Stimulated activated CD4-positive, alpha-beta T cell treated with anti-CD3 and anti-CD28 coated beads, Interleukin-1b, Interleukin-23, amount 100 ng/mL, for 4 hours (primary cell): ENCODE measurements at regions not wholly inside any gene's neighbourhood (a gene's known extent, or its start where the extent isn't known, plus 50 kb on each side); places are given as distances from the start of the nearest gene placed in this dataset.

Experiments used
- DNase-seq, 2 donors: peaks; one replicate each; pipeline ENCODE4 v3.0.0-alpha.2; 2020; ENCODE audit warnings: low read depth in 2 of 2

DNA sequence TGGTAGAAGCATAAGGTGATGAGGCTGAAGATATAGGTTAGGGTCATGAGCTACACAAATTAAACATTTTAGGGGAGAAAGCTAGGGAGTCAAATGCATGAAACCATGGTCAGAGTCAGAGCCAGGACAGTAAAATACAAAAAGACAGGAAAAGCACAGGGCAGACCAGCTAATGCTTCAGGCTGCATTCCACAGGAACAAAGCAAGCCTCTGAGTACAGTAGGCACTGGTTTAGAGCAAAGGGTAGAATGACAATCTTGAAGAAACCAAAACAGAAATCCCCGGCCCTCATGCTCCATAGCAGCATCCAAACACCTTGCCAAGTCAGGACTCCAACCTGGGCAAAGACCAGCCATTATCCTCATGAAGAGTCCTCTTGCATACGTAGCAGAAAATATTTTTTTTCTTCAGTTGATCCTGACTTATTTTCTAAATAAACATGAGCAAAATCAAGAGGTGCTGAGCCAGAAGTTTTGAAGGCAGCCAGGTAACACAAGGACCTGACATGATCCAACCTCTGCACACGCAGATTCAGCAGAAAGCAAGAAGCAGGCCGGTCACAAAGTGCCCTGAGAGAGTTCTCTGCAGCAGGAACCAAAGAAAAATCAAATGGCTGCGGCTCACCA, 273.1 kb downstream of the TTLL7 start:
- DNase-seq = no peak

DNA sequence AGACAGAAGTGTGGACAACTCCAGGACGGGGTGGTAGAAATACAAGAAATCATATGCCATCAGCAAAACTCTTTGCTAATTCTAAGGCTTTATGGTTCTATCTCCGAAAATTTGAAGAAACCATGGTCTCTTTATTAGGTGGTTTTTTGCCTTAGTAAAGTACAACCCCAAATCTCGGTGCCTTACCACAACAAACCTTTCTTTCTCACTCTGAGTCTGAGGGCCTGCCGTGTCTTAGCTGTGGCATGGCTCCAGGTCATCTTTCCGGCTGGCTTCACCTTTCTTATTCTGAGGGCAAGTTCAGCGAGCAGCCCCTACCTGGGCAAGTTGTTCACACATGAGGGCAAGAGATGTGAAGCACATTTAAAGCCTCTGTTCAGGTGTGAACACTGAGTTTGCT, 280.6 kb downstream of the TTLL7 start:
- DNase-seq = no peak

DNA sequence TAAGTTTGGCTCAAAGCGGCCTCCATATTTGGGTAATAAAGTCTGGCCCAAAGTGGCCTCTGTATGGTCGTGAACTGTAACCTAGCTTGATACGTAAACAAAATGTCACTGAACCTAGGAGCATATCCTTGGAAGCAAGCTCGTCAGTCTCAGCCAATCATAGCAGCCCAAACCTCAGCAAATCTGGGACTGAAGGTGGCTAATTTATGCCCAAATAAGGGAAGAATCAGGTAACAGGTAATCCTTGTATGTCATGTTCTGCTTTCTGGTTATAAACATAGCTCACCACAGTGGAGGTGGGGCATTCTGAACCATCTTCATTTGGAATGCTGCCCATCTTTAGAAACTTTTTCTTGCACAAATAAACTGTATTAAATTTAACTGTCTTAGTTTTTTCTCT, 281.1 kb downstream of the TTLL7 start:
- no peak for DNase-seq

DNA sequence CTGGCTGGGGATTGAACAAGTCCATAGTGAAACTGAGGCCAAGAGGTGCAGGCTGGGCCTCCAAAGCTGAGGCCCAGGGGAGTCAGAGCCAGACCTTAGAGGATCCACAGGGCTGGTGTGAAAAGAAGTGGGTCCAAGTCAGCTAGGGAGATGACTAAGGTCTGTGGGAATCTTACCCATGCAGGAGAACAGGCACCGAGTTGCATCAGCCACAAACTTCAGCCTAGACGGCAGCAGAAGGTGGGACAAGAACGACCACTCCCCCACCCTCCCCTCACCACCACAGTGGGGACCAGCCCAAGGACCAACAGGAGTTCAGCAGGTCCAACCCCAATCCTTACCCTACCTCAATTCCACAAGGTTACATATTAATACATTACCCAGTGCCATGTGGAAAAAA, 282.3 kb downstream of the TTLL7 start:
- DNase-seq = no peak

DNA sequence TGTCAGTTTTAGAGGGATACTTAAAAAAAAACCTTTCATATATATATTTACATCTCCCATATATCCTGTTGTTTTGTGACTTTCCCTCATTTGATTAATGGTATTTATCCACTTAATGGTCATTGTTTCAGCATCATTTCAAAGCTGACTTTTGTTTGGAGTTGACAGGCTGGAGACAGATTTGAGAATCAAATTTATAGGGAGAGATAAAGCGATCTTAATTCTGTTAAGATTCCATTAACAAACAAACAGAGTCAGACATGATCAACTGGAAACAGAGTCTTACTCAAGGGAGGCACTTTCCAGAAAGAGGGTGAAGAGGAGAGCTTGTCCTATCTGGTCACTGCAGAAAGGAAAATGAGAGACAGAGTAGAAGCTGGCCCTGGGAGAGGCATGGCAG, 283.4 kb downstream of the TTLL7 start:
- DNase-seq = no peak

DNA sequence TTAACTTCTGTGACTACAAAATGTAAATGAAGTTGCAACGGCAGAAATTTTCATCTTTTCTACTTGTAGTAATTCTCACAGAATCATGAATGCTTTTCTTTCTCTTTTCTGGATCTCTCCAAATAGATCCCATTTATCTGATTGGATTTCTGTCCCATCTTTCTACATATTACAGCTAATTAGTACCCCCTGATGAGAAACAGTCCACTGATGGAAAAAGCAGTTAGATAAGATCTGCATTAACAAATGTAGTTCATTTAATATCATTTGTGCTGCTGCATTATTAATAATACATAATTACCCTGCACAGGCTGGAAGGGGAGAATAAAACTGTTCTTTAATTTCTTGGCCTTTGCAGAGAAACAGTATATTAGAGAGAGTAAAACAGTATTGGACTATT, 289.3 kb downstream of the TTLL7 start:
- no peak for DNase-seq

DNA sequence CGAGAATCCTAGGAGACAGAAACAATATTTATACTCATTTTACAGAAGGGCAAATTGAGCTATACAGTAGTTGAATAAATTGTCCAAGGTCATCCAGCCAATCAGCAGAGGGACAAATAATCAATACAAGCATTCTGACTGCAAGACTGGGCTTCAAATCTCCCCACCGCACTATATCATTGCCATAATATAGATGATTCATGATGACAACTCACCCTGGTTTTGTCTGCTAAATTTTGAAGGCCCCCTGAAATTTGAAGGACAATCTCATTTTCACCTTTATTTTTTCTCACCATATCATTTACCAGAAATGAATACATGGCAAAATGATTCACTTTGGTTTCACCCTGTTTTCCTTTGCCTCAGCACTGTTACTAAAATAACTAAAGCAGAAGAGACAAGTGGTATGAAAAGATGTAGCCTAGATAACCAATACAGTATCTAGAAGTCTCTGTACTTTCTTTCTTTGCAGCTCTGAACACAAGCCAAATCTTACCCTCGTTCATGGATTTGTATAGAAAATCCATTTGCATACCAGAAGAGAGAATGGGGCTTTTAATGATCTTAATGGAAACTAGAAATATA, 292.5 kb downstream of the TTLL7 start:
- no peak for DNase-seq

DNA sequence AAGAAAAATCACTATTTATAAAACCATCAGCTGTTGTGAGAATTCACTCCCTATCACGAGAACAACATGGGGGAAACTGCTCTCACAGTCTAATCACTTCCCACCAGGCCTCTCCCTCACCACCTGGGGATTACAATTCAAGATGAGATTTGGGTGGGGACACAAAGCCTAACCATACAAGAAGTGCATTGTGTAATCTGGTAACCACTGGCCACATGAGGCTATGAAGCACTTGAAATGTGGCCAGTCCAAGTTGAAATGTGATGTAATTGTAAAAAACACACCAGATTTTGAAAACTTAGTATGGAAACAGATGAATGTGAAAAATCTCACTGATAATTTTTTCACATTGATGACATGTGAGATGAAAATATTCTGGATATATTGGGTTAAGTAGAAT, 293.8 kb downstream of the TTLL7 start:
- no peak for DNase-seq

DNA sequence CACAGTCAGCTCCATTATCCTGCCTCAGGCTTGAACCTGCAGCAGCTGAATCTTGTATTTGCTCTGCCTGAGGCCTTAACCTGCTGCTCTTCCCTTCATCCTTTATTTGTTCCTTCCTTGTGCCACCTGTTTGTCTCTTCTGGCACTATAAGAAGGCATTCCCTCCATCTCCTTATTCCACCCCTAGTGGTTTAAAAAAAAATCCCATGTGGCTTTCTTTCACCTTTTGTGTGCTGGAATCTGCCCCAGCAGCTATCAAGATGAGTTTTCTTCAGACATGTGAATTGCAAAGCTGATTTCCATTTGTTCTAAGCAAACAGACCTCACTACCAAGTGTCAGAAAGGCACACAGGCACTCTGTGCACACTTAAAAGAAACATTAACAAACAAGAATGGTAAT, 294.6 kb downstream of the TTLL7 start:
- no peak for DNase-seq

DNA sequence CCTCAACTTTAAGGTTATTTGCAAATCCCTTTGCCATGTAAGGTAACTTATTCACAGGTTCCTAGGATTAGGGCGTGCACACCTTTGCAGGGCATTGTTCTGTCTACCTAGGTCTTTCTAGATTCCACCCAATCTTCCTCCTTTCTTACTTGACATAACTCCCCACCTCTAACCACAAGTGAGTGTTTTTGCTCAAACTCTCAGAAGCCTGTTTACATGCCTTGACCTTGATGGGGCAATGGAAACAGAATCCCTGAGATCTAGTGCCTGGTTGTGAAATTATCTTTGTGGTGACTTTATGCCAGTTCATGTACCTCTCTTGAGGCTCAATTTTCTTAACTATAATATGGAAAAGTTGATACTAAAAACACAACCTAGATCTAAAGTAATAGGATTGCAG, 296.6 kb downstream of the TTLL7 start:
- no peak for DNase-seq

DNA sequence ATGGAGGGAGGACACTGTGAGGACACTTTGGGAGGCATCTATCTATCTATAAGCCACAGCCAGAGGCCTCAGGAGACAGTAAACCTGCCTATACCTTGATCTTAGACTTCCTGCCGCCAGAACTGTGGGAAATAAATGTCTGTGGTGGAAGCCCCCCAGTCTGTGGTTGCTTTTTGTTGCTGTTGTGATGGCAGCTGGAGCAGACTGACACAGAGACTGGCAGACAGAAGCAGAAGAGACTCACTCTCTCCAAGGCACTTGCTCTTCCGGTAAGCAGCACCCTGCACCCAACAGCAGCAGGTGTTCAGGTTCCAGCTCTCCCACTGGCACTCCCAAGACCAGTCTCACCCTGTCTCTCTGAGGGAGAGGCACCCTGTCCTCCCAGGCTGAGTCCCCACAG, 297.6 kb downstream of the TTLL7 start:
- no peak for DNase-seq

DNA sequence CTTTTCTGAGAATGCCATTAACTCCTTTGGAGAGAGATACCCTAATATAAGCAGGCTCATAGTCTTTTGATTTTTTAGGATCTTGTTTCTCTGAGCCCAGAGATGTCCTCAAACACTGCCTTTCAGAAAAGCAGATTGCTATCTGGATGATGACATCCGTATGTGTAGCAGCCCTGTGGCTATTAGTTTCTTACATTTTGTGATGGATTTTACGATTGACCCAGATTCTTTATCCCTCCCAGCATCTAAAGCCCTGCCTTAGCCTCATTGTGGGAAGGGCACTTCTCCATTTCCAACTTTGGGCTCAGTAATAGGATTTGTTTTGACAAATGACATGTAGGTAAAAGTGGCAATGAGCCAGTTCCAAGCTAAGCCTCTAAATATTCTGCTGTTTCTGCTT, 300.3 kb downstream of the TTLL7 start:
- DNase-seq = no peak

DNA sequence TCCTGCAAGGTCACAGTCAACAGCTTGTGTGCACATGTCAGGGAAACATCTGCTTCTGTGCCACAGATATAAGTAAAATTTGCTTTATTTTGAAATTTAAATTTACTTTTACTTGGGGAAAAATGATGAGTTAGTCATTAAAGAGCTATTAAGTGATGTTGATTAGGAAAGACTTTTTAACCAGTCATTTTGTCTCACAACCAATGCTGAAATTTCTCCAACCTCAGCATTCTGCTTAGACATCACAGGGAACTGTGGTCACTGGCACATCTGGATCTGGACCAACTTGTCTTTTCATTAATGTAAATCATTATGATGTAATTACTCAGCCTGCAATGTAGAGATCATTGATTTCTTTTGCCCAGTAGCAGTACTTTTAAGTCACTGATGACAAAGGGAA, 301.0 kb downstream of the TTLL7 start:
- no peak for DNase-seq

DNA sequence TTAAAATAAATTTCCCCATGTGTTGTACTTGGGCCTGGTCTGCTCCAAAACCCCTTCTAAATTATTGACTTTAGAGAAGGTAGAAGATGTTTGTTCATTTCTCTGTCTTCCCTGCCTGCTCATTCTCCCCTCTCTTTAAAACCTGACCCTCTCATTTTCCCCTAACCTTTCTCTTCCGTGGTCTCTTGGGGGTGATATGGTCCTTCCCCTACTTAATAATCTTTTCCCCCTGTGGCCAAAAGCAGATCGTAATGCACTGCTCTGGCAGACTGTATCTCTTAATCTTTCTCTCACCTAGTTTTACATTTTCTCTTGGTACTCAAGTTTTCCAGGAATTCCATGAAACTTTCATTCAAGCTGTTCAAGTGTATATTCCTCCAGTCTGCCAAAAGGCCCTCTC, 301.7 kb downstream of the TTLL7 start:
- no peak for DNase-seq

DNA sequence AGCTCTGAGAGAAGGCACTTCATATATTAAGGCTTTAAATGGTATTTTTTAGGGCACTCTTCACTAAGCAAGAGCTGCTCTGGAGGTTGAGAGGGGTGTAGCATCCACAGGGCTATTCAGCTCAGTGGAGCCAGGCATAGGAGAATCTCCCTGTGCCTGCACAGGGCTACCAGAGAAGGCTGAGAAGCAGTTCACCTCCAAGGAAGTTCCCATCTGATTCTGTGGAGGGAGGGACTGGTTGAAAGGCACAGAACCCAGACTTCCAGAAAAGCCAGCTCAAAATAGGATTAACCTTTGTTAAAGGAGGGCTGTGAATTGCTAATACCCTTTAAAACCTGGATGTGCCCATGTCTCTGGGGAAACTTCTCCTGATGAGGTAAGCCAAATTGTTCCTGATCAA, 304.5 kb downstream of the TTLL7 start:
- no peak for DNase-seq

DNA sequence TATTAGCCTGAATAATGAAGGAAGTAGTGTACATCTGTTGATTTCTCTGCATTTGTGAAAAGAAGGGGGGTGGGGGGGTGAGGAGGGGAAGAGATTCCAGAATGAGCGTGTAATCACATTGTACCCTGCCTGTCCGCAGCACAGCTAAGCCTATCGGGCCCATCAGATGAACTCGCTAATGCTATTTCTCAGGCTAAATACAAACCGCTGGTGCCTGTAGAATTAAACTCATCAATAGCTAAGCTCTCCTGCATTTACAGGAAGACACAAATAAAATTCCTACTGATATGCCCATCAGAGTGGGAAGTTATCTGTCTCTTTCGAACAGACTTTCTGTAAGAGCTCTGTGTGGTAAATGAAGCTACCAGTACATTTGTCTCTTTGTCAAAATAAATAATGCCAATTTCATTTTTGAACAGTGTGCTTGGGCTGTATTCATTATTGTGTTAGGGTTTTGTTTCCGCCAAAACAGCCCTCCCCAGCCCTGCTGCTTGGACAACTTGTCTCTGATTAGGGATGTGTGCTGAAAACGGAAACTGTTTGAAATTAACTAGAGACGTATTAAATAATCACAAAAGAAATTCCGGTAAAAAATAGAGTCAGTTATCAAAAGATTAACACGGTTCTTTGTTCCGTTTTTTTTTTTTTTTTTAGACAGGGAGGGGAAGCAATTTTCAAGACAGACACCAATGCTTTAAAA, 305.4 kb downstream of the TTLL7 start:
- DNase-seq = no peak

DNA sequence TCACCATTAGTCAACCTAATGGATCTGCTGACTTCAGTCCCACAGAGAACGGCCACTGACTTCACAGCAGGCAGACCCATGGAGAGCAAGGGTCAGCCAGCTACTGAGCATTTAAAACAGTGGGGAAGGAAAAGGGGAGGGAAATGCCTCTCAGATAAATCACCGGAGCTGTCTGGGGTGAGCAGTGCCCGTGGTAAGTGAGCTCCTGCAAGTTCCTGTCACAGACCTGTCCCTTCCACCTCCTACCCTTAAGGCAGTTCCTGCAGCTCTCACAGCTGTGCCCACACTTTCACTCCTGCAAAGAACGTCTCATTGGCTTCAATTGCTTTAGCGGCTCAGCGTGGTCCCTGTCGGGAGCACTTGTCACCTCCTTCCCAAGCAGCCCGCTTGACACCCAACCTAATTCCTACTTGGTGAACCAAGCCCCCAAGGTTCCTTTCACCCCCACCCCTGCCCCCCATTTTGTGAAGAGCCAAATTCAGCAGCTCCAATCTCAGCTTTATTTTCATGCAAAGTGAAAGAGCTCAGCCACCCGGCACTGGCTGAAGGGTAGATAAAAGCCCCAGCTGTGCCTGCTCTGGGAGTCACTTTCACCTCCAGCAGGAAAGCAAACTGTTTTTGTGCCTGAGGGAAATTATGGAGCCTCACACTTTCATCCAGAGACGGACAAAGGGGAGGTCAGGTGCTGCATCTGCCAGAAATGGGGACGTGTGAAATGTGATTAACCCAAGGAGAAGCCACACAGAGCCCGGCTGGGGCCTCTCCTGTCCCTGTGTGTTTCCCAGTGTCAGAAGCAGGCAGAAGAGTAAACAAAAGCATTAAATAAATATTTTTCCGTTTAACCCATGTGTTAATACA, 306.2 kb downstream of the TTLL7 start:
- no peak for DNase-seq

DNA sequence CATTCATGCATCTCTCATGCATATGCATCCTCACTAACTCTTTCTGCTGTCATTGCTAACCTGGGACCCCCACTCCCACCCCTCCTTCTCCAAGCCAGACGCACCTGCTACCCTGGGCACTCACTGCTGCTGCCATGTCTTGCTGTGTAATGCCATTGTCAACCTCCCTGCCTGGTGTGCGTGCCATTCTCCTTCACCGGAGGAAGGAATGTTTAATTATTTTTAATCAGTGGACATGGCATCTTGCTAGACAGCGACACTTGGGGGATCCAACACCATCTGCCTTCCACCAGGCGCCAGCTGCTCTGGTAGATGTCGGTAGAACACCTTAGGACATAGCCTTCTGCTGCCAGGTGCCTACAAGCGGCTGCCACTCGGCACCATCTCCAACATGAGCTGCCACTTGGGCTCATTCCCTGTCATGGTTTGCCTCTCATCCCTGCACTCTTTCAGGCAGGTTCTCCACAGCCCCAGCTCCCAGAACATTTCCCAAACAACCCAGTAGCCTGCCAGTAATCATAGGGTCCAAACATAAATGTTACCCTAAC, 306.9 kb downstream of the TTLL7 start:
- no peak for DNase-seq

DNA sequence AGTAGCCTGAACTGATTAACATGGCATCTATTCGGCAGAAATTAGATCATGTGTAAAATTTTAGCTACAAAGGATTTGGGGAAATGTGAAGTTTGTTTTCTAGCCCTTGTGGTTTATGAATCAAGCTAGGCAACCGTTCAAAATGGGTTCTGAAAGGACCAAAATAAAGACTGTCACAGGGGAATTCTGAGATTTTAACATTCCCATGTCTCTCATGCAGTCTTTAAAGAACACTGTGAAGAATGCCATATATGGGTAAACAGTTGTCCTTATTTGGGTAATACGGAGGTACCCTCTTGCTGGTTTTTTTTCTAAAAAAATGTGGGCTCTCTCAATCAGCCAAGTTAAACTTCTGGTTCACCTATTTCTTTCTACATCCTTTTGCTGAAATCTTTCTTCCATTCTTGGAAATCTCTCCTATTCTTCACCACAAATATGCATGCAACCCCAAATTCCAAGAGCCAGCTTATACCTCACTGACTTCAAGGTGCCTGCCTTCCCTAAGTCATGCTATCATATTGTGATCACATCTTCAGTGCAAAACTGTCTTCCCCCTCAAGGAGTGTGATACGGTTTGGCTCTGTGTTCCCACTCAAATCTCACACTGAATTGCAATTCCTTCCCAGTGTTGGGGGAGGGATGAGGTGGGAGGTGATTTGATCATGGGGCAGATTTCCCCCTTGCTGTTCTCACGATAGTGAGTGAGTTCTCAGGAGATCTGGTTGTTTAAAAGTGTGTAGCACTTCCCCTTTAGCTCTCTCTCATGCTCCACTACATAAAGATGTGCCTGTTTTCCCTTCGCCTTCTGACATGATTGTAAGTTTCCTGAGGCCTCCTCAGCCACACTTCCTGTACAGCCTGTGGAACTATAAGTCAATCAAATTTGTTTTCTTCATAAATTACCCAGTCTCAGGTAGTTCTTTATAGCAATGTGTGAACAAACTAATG, 308.7 kb downstream of the TTLL7 start:
- no peak for DNase-seq

DNA sequence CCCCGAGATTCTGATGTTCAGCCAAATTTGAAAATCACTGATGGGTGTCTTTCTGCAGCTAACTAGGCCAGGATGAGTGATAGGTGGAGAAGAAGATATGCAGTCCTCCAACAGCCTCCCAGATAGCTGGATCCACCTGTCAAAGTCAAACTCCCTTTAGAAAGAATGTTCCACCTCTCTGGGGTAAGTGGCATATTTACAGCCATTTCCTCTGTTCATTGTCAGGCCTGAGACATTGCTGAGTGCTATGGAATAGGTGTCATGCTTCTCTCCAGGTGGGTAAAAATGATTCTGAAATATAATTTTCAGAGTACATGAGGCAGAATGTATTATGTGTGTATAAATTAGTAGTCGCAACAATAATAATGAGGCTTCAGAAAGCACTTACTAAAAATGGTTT, 316.8 kb downstream of the TTLL7 start:
- no peak for DNase-seq

DNA sequence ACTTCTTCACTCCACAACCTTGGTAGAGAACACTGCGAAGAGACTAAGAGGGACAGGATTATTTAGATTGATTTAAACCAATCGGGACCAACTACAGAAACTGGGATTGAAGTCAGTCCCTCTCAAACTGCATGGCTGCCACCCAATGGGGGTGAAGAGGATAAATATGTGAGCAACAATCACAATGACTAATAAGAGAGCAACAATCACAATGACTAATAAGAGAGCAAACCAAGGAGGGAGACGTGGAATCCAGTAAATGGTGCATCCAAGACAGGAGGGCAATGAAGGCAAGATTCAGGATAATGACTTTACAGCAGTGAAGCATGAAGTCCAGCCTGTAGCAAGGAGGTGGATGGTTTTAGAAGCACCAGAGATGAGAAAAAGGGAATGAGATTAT, 322.8 kb downstream of the TTLL7 start:
- DNase-seq = no peak
